ENCODE measurements at regions not wholly inside any gene's neighbourhood (a gene's known extent, or its start where the extent isn't known, plus 50 kb on each side); places are given as distances from the start of the nearest gene placed in this dataset.

DNA sequence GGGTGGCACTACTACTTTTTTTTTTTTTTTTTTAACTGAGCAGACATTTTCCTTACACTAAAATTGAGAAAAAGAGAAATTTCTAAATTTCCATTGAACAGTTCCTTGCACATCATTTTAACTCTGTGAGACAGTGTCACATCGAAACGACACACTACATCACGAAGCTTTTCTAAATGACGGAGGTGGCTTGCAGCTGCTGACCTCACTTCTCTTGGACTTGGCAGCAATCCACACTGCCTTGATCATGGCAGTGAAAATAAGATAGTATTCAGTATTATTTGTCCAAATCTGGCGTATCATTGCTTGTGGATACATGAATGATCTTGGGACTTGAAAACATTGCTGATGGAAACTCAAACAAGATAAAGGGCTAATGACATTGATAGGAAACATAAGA lies 80.3 kb upstream of the CYYR1 start:
- TF ChIP-seq MXI1 (IDR thresholded peaks at IDR 0.05; ENCODE audit: borderline replicate concordance, low read depth, low read length) (no peak), RCOR1 (IDR thresholded peaks at IDR 0.05; ENCODE audit: insufficient replicate concordance, low read length) (no peak), POLR2A (IDR thresholded peaks at IDR 0.05; ENCODE audit: low read depth, low read length) (no peak), RAD21 (IDR thresholded peaks at IDR 0.05; ENCODE audit: low read length) (no peak), CEBPB (IDR thresholded peaks at IDR 0.05; ENCODE audit: low read depth, low read length) (no peak), FOS (IDR thresholded peaks at IDR 0.05; ENCODE audit: low read depth, low read length) (no peak)
- TF ChIP-seq, protein P1, sequence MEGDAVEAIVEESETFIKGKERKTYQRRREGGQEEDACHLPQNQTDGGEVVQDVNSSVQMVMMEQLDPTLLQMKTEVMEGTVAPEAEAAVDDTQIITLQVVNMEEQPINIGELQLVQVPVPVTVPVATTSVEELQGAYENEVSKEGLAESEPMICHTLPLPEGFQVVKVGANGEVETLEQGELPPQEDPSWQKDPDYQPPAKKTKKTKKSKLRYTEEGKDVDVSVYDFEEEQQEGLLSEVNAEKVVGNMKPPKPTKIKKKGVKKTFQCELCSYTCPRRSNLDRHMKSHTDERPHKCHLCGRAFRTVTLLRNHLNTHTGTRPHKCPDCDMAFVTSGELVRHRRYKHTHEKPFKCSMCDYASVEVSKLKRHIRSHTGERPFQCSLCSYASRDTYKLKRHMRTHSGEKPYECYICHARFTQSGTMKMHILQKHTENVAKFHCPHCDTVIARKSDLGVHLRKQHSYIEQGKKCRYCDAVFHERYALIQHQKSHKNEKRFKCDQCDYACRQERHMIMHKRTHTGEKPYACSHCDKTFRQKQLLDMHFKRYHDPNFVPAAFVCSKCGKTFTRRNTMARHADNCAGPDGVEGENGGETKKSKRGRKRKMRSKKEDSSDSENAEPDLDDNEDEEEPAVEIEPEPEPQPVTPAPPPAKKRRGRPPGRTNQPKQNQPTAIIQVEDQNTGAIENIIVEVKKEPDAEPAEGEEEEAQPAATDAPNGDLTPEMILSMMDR (conservative IDR thresholded peaks at IDR 0.05; ENCODE audit: low read depth, low read length), result no peak
